Mammary epithelial cell (primary cell): ENCODE measurements at regions not wholly inside any gene's neighbourhood (a gene's known extent, or its start where the extent isn't known, plus 50 kb on each side); places are given as distances from the start of the nearest gene placed in this dataset.

ENCODE experiments used
- CTCF ChIP-seq, 2 donors: IDR thresholded peaks in 1 of 2; conservative IDR thresholded peaks in 1 of 2; 2 replicates each; pipeline ENCODE4 v1.5.1; 2011 to 2012; ENCODE audit warnings: inconsistent platforms in 2 of 2, low read length in 2 of 2, mild to moderate bottlenecking in 2 of 2, control low read depth in 1 of 2, low read depth in 1 of 2; ENCODE audit not compliant: insufficient read depth in 1 of 2; ENCODE audit errors: extremely low read depth in 1 of 2
- EZH2 ChIP-seq: IDR thresholded peaks from 2 replicates; pipeline ENCODE4 v1.6.1; 2012; ENCODE audit warnings: low read length, inconsistent platforms, borderline replicate concordance

- TF ChIP-seq CTCF (conservative IDR thresholded peaks at IDR 0.05 in 1 of 2, IDR thresholded peaks at IDR 0.05 in 1 of 2; ENCODE audit: extremely low read depth in 1 of 2, insufficient read depth in 1 of 2, low read depth in 1 of 2, low read length in 2 of 2) = no peak
- TF ChIP-seq EZH2 = no peak
Measured at GRCh38 chr15:39088156-39088555, 492.7 kb upstream of the THBS1 start.
